ENCODE measurements at regions not wholly inside any gene's neighbourhood (a gene's known extent, or its start where the extent isn't known, plus 50 kb on each side); places are given as distances from the start of the nearest gene placed in this dataset.

DNA sequence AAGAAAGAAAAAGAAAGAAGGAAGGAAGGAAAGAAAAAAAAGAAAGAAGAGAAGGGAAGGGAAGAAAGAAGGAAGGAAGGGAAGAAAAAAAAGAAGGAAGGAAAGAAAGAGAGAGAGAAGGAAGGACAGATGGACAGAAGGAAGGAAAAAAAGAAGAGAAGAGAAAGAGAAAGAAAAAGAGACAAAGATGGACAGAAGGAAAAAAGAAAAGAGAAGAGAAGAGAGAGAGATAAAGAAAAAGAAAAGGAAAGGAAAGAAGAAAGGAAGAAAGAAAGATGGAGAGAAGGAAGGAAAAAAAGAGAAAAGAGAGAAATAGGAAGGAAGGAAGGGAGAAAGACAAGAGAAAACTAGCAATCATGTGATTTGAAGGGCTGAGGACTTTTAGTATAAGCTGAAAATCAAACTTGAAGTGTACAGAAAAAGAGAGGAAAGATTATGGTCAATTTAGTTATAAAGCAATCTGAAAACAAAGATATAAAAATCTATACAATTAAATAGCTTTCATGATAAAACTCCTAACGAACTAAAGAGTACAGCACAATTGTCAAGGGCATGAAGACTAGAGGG lies 115.3 kb downstream of the LTN1 start:
- DNase-seq (ENCODE audit: low read depth): no peak
- TF ChIP-seq, protein P1, sequence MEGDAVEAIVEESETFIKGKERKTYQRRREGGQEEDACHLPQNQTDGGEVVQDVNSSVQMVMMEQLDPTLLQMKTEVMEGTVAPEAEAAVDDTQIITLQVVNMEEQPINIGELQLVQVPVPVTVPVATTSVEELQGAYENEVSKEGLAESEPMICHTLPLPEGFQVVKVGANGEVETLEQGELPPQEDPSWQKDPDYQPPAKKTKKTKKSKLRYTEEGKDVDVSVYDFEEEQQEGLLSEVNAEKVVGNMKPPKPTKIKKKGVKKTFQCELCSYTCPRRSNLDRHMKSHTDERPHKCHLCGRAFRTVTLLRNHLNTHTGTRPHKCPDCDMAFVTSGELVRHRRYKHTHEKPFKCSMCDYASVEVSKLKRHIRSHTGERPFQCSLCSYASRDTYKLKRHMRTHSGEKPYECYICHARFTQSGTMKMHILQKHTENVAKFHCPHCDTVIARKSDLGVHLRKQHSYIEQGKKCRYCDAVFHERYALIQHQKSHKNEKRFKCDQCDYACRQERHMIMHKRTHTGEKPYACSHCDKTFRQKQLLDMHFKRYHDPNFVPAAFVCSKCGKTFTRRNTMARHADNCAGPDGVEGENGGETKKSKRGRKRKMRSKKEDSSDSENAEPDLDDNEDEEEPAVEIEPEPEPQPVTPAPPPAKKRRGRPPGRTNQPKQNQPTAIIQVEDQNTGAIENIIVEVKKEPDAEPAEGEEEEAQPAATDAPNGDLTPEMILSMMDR (IDR thresholded peaks at IDR 0.05; ENCODE audit: insufficient read depth, low read depth, low read length, missing control alignments): no peak

DNA sequence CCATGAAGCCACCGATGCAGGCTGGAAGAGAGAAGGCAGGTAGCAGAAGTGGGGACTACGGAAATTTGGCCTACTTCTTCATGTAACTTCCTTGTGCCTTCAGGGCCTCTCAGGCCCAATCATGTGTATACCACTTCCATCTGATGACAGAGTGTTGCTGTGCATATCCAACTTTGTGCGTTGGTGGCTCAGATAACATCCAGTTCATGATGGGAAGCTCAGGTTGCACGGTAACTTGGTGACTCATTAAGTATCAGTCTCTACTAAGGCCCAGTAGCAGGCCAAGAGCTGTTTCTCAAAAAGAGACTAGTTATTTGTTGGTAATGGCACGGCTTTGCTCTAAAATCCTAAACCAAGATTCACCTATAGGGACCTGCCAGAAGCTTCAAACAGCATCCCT lies 117.6 kb downstream of the LTN1 start:
- DNase-seq (ENCODE audit: low read depth): peak; percentile 24
- TF ChIP-seq, protein P1 (IDR thresholded peaks at IDR 0.05; ENCODE audit: insufficient read depth, low read depth, low read length, missing control alignments): no peak
- no peak overlapping the region for H3K4me3 ChIP-seq (ENCODE audit: low read length)

More for the DNA sequence above, 115.3 kb downstream of the LTN1 start:
- H3K4me3 ChIP-seq (ENCODE audit: low read length): no peak overlapping the region

DNA sequence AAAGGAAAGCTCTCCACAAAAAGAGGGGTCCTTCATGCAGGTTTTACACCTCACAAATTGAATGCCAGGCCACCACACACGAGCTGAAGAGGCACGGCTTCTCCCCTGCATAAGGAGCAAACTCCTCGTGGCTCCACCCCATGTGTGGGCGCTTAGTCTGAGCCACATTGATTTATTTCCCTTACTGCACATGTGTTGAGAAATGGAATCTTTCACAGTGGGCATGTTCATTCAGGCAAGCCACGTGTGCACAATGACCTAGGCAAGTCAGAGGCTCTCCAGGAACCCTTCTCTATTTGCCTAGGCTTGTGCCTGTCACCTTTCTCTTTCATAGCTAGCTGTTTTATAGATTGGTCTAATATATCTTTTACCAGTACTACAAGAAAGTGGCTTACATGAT lies 120.5 kb downstream of the LTN1 start:
- TF ChIP-seq, protein P1 (IDR thresholded peaks at IDR 0.05; ENCODE audit: insufficient read depth, low read depth, low read length, missing control alignments): no peak
- peak; percentile 81 for DNase-seq (ENCODE audit: low read depth)
- H3K4me3 ChIP-seq (ENCODE audit: low read length): no peak overlapping the region

DNA sequence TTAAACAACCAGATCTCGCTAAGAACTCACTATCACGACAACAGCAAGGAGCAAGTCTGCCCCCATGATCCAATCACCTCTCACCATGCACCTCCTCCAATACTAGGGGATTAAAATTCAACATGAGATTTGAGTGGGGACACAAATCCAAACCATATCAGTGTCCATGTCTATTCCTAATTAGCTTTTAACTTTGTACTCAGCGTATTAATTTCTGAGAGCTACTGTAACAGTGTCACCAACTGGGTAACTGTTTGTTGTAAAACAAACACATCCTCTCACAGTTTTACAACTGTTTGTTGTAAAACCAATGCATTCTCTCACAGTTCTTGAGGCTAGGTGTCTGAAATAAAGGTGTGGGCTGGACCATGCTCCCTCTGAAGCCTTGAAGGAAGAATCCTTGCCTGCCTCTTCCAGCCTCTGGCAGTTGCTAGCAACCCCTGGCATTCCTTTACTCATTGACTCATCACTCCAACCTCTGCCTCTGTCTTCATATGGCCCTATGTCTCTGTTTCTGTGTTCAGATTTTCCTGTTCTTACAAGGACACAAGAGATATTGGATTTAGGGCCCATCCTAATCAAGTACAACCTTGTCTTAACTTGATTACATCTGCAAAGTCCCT lies 121.2 kb downstream of the LTN1 start:
- TF ChIP-seq, protein P1 (IDR thresholded peaks at IDR 0.05; ENCODE audit: insufficient read depth, low read depth, low read length, missing control alignments): no peak
- H3K4me3 ChIP-seq (ENCODE audit: low read length): no peak overlapping the region
- peak; percentile 42 for DNase-seq (ENCODE audit: low read depth)

DNA sequence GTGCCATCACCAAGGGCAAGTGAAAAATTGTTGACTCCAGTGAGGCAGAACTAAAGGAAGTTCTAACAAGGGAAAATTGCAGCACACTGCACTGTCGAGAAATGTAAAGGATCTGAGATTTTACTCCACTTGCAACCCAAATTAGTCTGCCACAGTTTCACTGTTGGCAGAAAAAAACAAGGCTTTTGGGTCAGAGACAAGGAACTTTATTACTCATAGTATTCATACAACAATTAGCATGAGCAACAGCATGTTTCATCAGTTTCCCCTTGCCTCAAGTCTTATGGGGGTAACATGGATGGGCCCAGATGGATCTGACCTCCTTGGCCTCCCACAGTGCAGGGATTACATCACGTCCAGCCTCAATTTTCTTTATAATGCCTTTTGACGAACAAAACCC lies 125.3 kb downstream of the LTN1 start:
- no peak overlapping the region for H3K4me3 ChIP-seq (ENCODE audit: low read length)
- DNase-seq (ENCODE audit: low read depth): peak; percentile 11
- TF ChIP-seq, protein P1 (IDR thresholded peaks at IDR 0.05; ENCODE audit: insufficient read depth, low read depth, low read length, missing control alignments): no peak

DNA sequence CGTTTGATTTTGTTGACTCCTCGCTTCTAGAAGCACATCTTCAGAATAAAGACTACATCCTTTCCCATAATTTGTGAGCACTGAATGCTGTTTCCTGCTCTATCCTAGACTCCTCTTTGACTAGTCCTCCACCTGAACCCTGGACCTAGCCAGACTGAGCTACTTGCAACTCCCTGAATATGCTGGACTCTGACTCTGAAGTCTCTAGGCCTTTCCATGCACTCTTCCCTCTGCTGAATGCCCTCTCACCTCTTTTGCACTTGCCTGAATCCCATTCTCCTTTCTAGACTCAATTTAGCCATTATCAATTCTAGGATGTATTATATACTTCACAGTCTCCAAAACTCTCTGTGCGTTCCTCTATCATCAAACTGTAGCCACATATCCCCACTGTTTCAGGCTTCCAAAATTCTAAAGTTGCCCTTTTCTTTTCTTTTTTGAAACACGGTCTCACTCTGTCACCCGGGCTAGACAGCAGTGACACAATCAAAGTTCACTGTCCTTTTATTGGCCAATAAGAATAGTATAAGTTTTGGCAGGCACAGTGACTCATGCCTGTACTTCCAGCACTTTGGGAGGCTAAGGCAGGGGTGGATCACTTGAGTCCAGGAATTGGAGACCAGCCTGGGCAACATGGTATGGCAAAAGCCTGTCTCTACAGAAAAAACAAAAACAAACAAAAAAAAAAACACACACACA lies 127.0 kb downstream of the LTN1 start:
- no peak overlapping the region for H3K4me3 ChIP-seq (ENCODE audit: low read length)
- DNase-seq (ENCODE audit: low read depth): peak; percentile 14
- TF ChIP-seq, protein P1 (IDR thresholded peaks at IDR 0.05; ENCODE audit: insufficient read depth, low read depth, low read length, missing control alignments): no peak
